HepG2 (cell line): ENCODE measurements at regions not wholly inside any gene's neighbourhood (a gene's known extent, or its start where the extent isn't known, plus 50 kb on each side); places are given as distances from the start of the nearest gene placed in this dataset.

ENCODE experiments used
- ATAC-seq: fragments of 200-7000 bp; cut with Tn5 transposase; 3 replicates; pipeline ENCODE4 v1.9.1; 2020; ENCODE audit warnings: mild to moderate bottlenecking, moderate library complexity
- BruUV-seq: library from RNA; stranded (reverse); fragments of 400-500 nt; replicated peaks from 2 replicates; lab custom pipeline; 2021; lab: Mats Ljungman, UMichigan
- CTCF ChIA-PET: fragments of 300-600 bp; formaldehyde crosslinking; extraction: SDS; loops from one replicate; lab custom pipeline; 2021; ENCODE audit warnings: low total read pairs, inconsistent platforms, low intra/inter-chr PET ratio; lab: Yijun Ruan, JAX
- POLR2A ChIA-PET: fragments of 350-600 bp; sonication (Branson Sonifier 250); formaldehyde crosslinking; loops from one replicate; lab custom pipeline; 2020; ENCODE audit warnings: antibody characterized with exemption, inconsistent platforms; lab: Yijun Ruan, JAX
- DNase-seq: peaks from one replicate; pipeline ENCODE4 v3.0.0-alpha.2; 2015; ENCODE audit warnings: low spot score
- FAIRE-seq: peaks from 3 replicates; lab custom pipeline; 2011; peaks lifted over from hg19 to GRCh38; lab: Jason Lieb, UNC
- H2AFZ ChIP-seq: one replicate; pipeline ENCODE4 v1.6.1; 2011; ENCODE audit warnings: low read length, inconsistent platforms
- H3K27ac ChIP-seq: fragments of 300-600 bp; 3 replicates; pipeline ENCODE4 v1.8.0; 2011; ENCODE audit warnings: mixed run types, mild to moderate bottlenecking, mixed read lengths, low read length, inconsistent platforms; ENCODE audit not compliant: insufficient read depth; ENCODE audit errors: extremely low read length
- H3K27me3 ChIP-seq, 2 experiments: fragments of 200-600 bp in 1 of 2; 2 replicates in 1 of 2; 3 replicates in 1 of 2; pipeline versions ENCODE4 v1.6.0 to v1.8.0; 2011; ENCODE audit warnings: low read length in 2 of 2, mild to moderate bottlenecking in 2 of 2, moderate library complexity in 2 of 2, inconsistent platforms in 1 of 2; ENCODE audit not compliant: insufficient read depth in 2 of 2, control insufficient read depth in 1 of 2
- H3K36me3 ChIP-seq, 2 experiments: fragments of 200-600 bp in 1 of 2; replicated peaks in 1 of 2; 2 replicates in 1 of 2; 3 replicates in 1 of 2; pipeline versions ENCODE4 v1.5.1 to v1.8.0; 2011; ENCODE audit warnings: low read length in 2 of 2, inconsistent platforms in 1 of 2; ENCODE audit not compliant: insufficient read depth in 2 of 2, control insufficient read depth in 1 of 2
- H3K4me1 ChIP-seq: 2 replicates; pipeline ENCODE4 v1.5.1; 2012; ENCODE audit warnings: low read length, inconsistent platforms; ENCODE audit not compliant: insufficient read depth
- H3K4me2 ChIP-seq: 2 replicates; pipeline ENCODE4 v1.6.0; 2011; ENCODE audit warnings: low read depth, low read length, inconsistent platforms
- H3K4me3 ChIP-seq, 3 experiments: fragments of 200-600 bp in 1 of 3; sonication (generic), shearing (Covaris generic) in 1 of 3; replicated peaks in 1 of 3; 2 replicates each; pipeline ENCODE4 v1.5.1; 2011 to 2016; ENCODE audit warnings: low read length in 3 of 3, inconsistent platforms in 2 of 3, low read depth in 2 of 3, mild to moderate bottlenecking in 2 of 3, control low read depth in 1 of 3, mixed read lengths in 1 of 3; ENCODE audit not compliant: insufficient read depth in 1 of 3
- H3K79me2 ChIP-seq: one replicate; pipeline ENCODE4 v1.6.1; 2011; ENCODE audit warnings: low read length, inconsistent platforms; ENCODE audit not compliant: insufficient read depth
- H3K9ac ChIP-seq: 2 replicates; pipeline ENCODE4 v1.6.0; 2011; ENCODE audit warnings: mild to moderate bottlenecking, low read depth, low read length, inconsistent platforms; ENCODE audit not compliant: insufficient read depth
- H3K9me3 ChIP-seq: 2 replicates; pipeline ENCODE4 v1.5.1; 2012; ENCODE audit warnings: mild to moderate bottlenecking, low read length
- H4K20me1 ChIP-seq: 2 replicates; pipeline ENCODE4 v1.6.0; 2011; ENCODE audit warnings: inconsistent platforms, mild to moderate bottlenecking, low read length, moderate library complexity; ENCODE audit not compliant: insufficient read depth
- AHDC1 ChIP-seq: sonication (generic); formaldehyde crosslinking; IDR thresholded peaks from 2 replicates; pipeline ENCODE4 v1.5.1; 2020; ENCODE audit warnings: mild to moderate bottlenecking, missing genetic modification reagents, borderline replicate concordance
- CREBL2 ChIP-seq: sonication (generic); formaldehyde crosslinking; IDR thresholded peaks from 2 replicates; pipeline ENCODE4 v1.8.1; 2023; ENCODE audit warnings: missing genetic modification reagents, mild to moderate bottlenecking, borderline replicate concordance
- E2F1 ChIP-seq: sonication (generic); formaldehyde crosslinking; IDR thresholded peaks from 2 replicates; pipeline ENCODE4 v1.5.0; 2020; ENCODE audit warnings: missing genetic modification reagents
- ETS1 ChIP-seq: sonication (generic); formaldehyde crosslinking; IDR thresholded peaks from 2 replicates; pipeline ENCODE4 v1.4.0; 2020; ENCODE audit warnings: missing genetic modification reagents
- MAFK ChIP-seq, 2 experiments: IDR thresholded peaks in 1 of 2; conservative IDR thresholded peaks in 1 of 2; 2 replicates each; pipeline ENCODE4 v1.6.1; 2011; ENCODE audit warnings: improper control_type of control experiment in 2 of 2, low read length in 2 of 2
- NCOA5 ChIP-seq: sonication (generic); formaldehyde crosslinking; IDR thresholded peaks from 2 replicates; pipeline ENCODE4 v1.4.0; 2020; ENCODE audit warnings: missing genetic modification reagents
- PAF1 ChIP-seq: IDR thresholded peaks from 2 replicates; pipeline ENCODE4 v1.6.1; 2016; ENCODE audit warnings: missing genetic modification reagents, missing compliant biosample characterization
- SMAD9 ChIP-seq: sonication (generic); formaldehyde crosslinking; IDR thresholded peaks from 2 replicates; pipeline ENCODE4 v1.5.1; 2020; ENCODE audit warnings: mild to moderate bottlenecking, missing genetic modification reagents
- ZNF20 ChIP-seq: sonication (generic); formaldehyde crosslinking; IDR thresholded peaks from 2 replicates; pipeline ENCODE4 v1.4.0; 2020; ENCODE audit warnings: mild to moderate bottlenecking, moderate library complexity, missing genetic modification reagents
- ZNF570 ChIP-seq: sonication (generic); formaldehyde crosslinking; IDR thresholded peaks from 2 replicates; pipeline ENCODE4 v1.4.0; 2020; ENCODE audit warnings: mild to moderate bottlenecking, missing genetic modification reagents, borderline replicate concordance
- ZNF572 ChIP-seq: sonication (generic); formaldehyde crosslinking; IDR thresholded peaks from 2 replicates; pipeline ENCODE4 v1.5.1; 2020; ENCODE audit warnings: mild to moderate bottlenecking, missing genetic modification reagents
- WGBS: methylation state at CpG from one replicate; pipeline ENCODE4 v1.1.6; 2017; ENCODE audit warnings: low lambda C conversion rate; 5-methylcytosine and 5-hydroxymethylcytosine counted together
- in situ Hi-C: cut with HindIII; loops from 2 replicates; pipeline ENCODE4 v1.10.0; 2017; ENCODE audit warnings: low pct_unique_long_range_greater_than_20kb; ENCODE audit not compliant: extremely low pct_ligation_motif_present
- intact Hi-C: fragments of 100-400 bp; cut with micrococcal nuclease; formaldehyde crosslinking; loops from one replicate; pipeline ENCODE4 v1.10.0; 2022; ENCODE audit not compliant: unreplicated experiment

- H3K79me2 ChIP-seq: no peaks in the 10 kb centered on the region
- H3K4me3 ChIP-seq: no peak overlapping the region
- WGBS: 44% methylated on average over 7 of the region's 7 CpGs
- DNase-seq (no peak), ATAC-seq (no peak), FAIRE-seq (no peak)
- H3K36me3 ChIP-seq: no peaks in the 10 kb centered on the region
- no peak overlapping the region for H2AFZ ChIP-seq
- no TSS peak for BruUV-seq
- CTCF ChIA-PET: no interaction called here
- intact Hi-C loops: no loop called here
- H3K27me3 ChIP-seq: no peaks in the 10 kb centered on the region
- peaks cover 40% of the 10 kb centered on the region for H3K9me3 ChIP-seq
- in situ Hi-C loops: no loop called here
- H3K27ac ChIP-seq: no peak overlapping the region
- TF ChIP-seq ZNF20 (no peak), NCOA5 (no peak), ZNF572 (no peak), E2F1 (CRISPR knock-in tag) (no peak), SMAD9 (CRISPR knock-in tag) (no peak), CREBL2 (no peak), MAFK (conservative IDR thresholded peaks at IDR 0.05 in 1 of 2, IDR thresholded peaks at IDR 0.05 in 1 of 2; ENCODE audit: low read length in 2 of 2) (no peak), ZNF570 (CRISPR knock-in tag) (no peak), PAF1 (CRISPR knock-in tag) (no peak), AHDC1 (no peak), ETS1 (CRISPR knock-in tag) (no peak)
- H4K20me1 ChIP-seq: no peaks in the 10 kb centered on the region
- no peak overlapping the region for H3K4me2 ChIP-seq
- POLR2A ChIA-PET: no interaction called here
- no peaks in the 10 kb centered on the region for H3K4me1 ChIP-seq
- H3K9ac ChIP-seq: no peak overlapping the region
These were observed 1035.6 kb upstream of the MIR17HG start for GRCh38 chr13:90311929-90312328.
